ENCODE measurements at regions not wholly inside any gene's neighbourhood (a gene's known extent, or its start where the extent isn't known, plus 50 kb on each side); places are given as distances from the start of the nearest gene placed in this dataset.

DNA sequence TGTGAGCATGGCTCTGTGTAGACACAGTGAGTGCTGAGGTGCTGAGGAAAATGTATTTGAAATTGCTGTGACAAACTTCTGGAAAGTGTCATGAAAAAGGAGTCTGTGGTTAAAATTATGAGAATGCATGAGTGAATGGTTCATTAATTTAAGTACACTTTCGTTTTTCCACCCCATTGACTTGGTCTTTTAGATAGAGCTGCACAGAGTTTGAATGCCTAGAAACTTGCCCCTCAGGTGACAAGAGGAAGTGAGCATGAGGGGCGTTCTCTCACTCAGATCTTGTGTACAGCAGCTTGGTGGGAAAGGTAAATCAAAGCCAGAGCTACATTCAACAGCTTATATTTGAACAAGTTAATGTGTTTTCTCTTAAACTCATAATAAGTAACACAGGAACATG is 296.8 kb downstream of the WDR72 start:
- TF ChIP-seq POLR2A (IDR thresholded peaks at IDR 0.05; ENCODE audit: low read depth) (no peak), POLR2AphosphoS5 (IDR thresholded peaks at IDR 0.05) (no peak), EP300 (IDR thresholded peaks at IDR 0.05) (no peak), CTCF (IDR thresholded peaks at IDR 0.05) (no peak)
- intact Hi-C loops (cut with DNase I), result no loop called here

DNA sequence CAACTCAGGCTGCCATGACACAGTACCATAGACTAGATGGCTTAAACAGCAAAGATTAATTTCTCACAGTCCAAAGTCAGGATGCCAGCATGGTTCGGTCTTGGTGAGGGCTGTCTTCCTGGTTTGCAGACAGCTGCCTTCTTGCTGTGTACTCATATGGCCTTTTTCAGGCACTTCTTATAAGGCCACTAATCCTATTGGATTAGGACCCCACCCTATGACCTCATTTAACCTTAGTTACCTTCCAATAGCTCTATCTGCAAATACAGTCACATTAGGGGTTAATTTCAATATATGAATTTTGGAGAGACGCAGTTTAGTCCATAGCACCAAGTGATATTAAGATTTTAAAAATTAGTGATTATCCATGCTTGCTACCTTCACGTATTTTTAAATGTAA is 297.8 kb downstream of the WDR72 start:
- H3K27me3 ChIP-seq, result no peaks in the 10 kb centered on the region
- intact Hi-C loops (cut with DNase I), result no loop called here
- DNase-seq (ENCODE audit: extremely low spot score), result no peak
- H3K4me1 ChIP-seq, result no peaks in the 10 kb centered on the region
- H3K27ac ChIP-seq (replicated peaks in 1 of 4), result no peak overlapping the region
- peaks cover 0 to 11% (median 6%) of the 10 kb centered on the region in 4 donors for H3K9me3 ChIP-seq
- no peak overlapping the region for H3K4me3 ChIP-seq
- TF ChIP-seq CTCF (IDR thresholded peaks at IDR 0.05) (no peak), POLR2A (IDR thresholded peaks at IDR 0.05; ENCODE audit: low read depth) (no peak), POLR2AphosphoS5 (IDR thresholded peaks at IDR 0.05) (no peak), EP300 (IDR thresholded peaks at IDR 0.05) (no peak)
- 87% methylated on average over 3 of the region's 3 CpGs for WGBS
- H3K36me3 ChIP-seq, result no peaks in the 10 kb centered on the region

More for the DNA sequence above, 296.8 kb downstream of the WDR72 start:
- Histone ChIP-seq H3K4me3 (no peak overlapping the region), H3K36me3 (no peaks in the 10 kb centered on the region), H3K27me3 (no peaks in the 10 kb centered on the region), H3K27ac (replicated peaks in 1 of 4) (no peak overlapping the region), H3K4me1 (no peaks in the 10 kb centered on the region), H3K9me3 (peaks cover 0 to 11% (median 6%) of the 10 kb centered on the region in 4 donors)
- 55% methylated on average over 2 of the region's 2 CpGs for WGBS
- no peak for DNase-seq (ENCODE audit: extremely low spot score)

GRCh38 chr15:53458736-53459135 is 300.7 kb downstream of the WDR72 start:
- H3K4me1 ChIP-seq, result no peaks in the 10 kb centered on the region
- intact Hi-C loops (cut with DNase I), result no loop called here
- no peaks in the 10 kb centered on the region for H3K27me3 ChIP-seq
- no peak for DNase-seq (ENCODE audit: extremely low spot score)
- H3K27ac ChIP-seq (replicated peaks in 1 of 4), result no peak overlapping the region
- WGBS, result 74% methylated on average over 1 of the region's 1 CpG
- H3K4me3 ChIP-seq, result no peak overlapping the region
- no peaks in the 10 kb centered on the region for H3K36me3 ChIP-seq
- TF ChIP-seq EP300 (IDR thresholded peaks at IDR 0.05), result no peak
- no peak for TF ChIP-seq POLR2AphosphoS5 (IDR thresholded peaks at IDR 0.05)
- no peak for TF ChIP-seq POLR2A (IDR thresholded peaks at IDR 0.05; ENCODE audit: low read depth)
- no peak for TF ChIP-seq CTCF (IDR thresholded peaks at IDR 0.05)
- H3K9me3 ChIP-seq, result peaks cover 0 to 11% (median 6%) of the 10 kb centered on the region in 4 donors

- Histone ChIP-seq H3K4me3 (no peak overlapping the region), H3K27ac (replicated peaks in 1 of 4) (no peak overlapping the region), H3K9me3 (peaks cover 0 to 11% (median 6%) of the 10 kb centered on the region in 4 donors), H3K36me3 (no peaks in the 10 kb centered on the region), H3K4me1 (no peaks in the 10 kb centered on the region), H3K27me3 (no peaks in the 10 kb centered on the region)
- WGBS, result 65% methylated on average over 3 of the region's 3 CpGs
- no peak for TF ChIP-seq POLR2A (IDR thresholded peaks at IDR 0.05; ENCODE audit: low read depth)
- TF ChIP-seq POLR2AphosphoS5 (IDR thresholded peaks at IDR 0.05), result no peak
- TF ChIP-seq EP300 (IDR thresholded peaks at IDR 0.05), result no peak
- no peak for TF ChIP-seq CTCF (IDR thresholded peaks at IDR 0.05)
- intact Hi-C loops (cut with DNase I), result no loop called here
- no peak for DNase-seq (ENCODE audit: extremely low spot score)
These were observed 302.0 kb downstream of the WDR72 start for GRCh38 chr15:53457479-53457878.

All from esophagus muscularis mucosa (tissue), 4 donors.